Activated CD4-positive, CD25-positive, alpha-beta regulatory T cell treated with anti-CD3 and anti-CD28 coated beads, Interleukin-2, amount 50 U/mL, for 24 hours (primary cell): ENCODE measurements at regions not wholly inside any gene's neighbourhood (a gene's known extent, or its start where the extent isn't known, plus 50 kb on each side); places are given as distances from the start of the nearest gene placed in this dataset.

Experiments
- ATAC-seq, 2 donors: fragments of 150-1000 bp; cut with Tn5 transposase; one replicate each; pipeline ENCODE4 v1.10.0; 2021; ENCODE audit warnings: mild to moderate bottlenecking in 1 of 2, moderate library complexity in 1 of 2

DNA sequence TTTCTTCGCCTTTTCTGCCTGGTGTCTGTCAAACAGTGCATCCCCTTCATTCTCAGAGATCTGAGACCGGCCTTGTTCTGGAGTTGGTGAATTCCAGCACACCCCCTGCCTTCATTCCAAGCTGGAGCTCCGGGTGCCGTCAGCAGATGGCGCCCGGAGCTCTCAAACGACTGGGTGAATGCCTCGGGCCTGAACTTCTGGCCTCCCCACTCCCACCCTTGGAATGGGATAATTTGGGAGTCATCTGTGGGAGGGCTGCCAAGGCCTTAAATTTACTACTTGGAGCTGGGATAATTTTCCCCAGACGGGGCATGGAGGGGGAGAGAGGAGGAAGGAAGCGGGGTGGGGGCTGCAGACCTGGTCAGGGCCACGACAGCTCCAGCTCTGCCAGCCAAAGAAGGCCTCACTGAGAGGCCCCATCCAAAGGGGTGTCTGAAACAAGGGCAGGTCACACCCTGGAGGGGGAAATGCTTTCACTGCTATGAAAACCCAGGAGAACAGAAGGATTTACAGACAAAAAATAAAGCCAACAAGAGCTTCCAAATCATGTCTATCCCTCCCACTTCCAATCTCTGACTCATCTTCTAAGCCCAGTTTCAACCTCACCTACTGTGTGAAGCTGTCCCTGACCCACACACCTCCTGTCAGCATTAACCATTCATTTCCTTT is 187.9 kb downstream of the OPA1 start:
- no peak for ATAC-seq

DNA sequence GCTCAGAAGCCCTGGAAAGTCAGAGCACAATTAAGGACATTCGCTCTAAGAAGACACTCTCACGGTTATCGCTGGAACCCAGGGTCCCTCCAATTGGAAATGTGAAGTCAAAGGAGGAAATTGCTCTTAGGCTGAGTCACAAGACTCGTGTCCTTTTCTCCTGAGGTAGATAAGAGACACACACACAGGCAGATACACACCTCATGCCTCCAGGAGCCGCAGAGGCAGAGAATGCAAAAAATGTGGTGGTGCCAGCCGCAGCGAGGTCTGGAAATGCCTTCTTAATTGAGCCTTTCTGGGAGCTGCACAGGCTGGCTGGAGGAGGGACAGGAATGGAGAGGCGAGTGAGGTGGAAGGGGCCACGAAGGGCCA is 189.3 kb downstream of the OPA1 start:
- ATAC-seq = no peak

DNA sequence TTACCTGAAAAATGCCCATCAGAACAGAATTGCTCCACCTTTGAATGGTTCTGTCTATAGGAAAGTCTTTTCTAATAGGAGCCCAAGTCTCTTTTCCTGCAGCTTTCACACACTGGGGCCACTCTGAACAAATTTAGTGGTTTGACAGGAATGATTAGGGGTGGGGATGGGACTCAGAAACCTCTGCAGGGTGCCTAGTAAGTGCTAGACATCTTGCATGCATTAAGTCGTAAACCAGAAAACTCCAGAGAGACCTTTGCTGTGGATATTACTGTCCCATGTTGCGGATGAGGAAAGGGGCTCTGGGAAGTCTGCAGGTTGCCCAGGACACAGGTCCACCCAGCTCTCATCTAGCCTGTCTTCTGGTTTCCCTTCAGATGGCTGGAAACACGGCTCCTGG is 189.7 kb downstream of the OPA1 start:
- no peak for ATAC-seq

DNA sequence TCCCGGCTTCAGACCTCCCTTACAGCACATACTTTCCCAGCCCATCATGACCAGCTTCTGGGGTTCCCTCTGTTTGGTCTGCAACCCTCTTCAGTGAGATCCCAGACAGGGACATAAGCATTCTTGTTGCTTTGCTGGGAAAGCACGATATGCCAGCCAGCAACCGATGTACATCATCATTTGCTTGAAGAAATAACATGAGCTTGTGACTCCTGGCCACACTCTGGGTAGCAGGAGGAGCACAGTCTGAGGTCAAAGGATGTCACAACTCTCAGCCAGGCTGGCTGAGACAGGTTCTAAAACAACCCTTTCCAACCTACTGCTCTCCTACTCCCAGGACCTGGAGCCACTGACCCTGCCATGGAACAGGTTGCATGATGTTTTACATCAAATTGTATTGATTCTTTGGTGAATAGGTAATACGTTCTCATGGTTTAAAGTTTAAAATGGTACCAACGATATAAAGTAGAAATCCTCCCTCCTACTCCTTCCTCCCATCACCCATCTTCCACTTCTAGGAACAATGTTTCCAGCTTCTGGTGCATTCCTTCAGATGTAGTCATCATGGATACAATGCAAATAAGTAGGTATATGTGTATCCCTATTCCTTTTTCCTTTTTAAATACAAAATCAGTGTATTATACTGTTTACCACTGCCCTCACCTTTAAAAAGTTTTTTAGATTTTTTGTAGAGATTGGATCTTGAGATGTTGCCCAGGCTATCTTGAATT is 190.3 kb downstream of the OPA1 start:
- no peak for ATAC-seq

DNA sequence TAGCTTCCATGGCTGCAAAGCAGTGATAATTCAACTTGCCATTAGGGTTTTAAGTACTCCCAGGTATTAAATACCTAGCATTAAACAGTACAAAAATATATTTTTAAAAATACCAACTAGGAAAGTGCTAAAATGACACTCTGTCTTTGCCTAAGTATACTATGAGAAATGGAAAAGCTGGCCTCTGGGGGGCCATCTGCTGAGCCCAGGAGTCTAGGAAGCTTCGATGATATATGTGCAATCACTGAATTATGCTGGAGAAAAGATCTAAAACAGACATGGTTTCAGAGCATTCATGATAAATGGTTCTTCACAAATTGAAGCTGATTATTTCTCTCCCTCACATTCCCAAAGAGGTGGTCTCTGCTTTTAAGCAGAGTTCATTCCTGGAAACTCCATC is 191.8 kb downstream of the OPA1 start:
- no peak for ATAC-seq

DNA sequence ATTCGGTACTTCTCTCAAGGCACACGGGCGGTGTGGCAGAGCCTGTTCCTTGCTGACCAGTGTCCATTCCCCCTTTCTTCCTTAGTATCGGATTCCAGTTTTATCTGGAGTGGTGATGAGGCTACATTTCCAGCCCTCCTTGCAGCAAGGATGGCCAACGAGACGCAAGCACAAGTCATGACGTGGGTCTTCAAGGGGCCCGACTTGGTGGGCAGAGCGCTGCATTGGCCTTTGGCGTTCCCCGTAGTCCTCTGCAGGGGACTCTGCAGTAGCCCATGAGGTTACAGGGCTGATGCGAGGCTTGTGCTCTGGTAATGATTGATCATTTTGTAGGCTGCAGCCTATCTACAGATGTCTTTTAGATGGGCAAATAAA is 194.5 kb downstream of the OPA1 start:
- ATAC-seq = no peak

DNA sequence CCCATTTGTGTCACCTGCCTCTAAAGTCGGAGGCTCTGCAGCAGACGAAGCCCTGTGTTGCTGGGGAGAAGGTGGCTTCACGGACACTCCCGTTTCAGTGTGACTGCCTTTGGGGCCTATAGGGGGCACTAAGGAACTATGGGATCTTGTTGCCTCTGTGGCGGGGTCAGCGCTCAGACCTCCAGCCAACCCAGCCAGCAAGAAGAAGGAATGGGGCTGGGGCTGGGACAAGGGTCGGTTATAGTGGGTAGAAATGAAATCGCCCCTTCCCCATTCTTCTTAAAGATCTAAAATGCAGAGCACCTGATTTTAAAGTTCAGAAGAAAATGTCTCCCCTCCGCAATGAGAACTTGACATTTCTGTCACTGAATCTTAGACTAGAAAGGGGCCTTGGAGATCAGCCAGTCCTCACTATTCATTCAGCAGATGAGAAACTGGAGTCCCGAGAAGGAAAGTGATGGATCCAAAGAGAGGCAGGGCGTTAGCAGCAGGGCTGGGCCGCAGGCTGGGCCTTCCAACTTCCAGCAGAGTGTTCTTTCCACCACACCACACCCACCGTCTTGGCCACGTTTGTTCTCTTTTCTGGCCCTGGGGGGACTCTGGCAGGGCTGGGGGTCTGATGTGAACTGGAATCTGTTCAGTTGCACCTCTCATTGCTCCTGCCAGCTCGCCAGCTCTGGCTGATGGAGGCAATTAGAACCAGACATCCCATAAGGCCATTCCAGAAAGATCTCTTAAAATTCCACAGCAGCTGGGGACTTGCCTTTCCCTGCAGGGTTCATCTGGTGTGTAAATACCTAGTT is 195.4 kb downstream of the OPA1 start:
- ATAC-seq = no peak

DNA sequence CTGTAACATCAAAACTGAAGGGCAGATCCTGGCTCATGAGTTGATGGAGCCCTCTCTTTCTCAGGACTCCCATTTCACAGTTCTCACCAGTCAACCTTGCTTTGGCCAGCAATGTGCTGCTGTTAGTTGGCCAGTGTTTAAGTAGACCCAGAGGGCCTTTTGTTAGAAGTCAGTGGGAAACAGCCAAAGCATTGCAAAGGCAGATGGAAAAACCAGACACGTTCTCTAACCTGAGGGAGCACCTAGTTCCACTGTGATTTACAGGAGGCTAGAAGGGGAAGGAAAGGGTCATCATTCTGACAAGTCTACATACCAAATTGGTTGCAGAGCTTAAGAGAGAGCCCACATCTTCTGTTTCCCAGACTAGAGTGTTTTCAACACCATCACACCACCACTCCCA is 196.4 kb downstream of the OPA1 start:
- no peak for ATAC-seq

DNA sequence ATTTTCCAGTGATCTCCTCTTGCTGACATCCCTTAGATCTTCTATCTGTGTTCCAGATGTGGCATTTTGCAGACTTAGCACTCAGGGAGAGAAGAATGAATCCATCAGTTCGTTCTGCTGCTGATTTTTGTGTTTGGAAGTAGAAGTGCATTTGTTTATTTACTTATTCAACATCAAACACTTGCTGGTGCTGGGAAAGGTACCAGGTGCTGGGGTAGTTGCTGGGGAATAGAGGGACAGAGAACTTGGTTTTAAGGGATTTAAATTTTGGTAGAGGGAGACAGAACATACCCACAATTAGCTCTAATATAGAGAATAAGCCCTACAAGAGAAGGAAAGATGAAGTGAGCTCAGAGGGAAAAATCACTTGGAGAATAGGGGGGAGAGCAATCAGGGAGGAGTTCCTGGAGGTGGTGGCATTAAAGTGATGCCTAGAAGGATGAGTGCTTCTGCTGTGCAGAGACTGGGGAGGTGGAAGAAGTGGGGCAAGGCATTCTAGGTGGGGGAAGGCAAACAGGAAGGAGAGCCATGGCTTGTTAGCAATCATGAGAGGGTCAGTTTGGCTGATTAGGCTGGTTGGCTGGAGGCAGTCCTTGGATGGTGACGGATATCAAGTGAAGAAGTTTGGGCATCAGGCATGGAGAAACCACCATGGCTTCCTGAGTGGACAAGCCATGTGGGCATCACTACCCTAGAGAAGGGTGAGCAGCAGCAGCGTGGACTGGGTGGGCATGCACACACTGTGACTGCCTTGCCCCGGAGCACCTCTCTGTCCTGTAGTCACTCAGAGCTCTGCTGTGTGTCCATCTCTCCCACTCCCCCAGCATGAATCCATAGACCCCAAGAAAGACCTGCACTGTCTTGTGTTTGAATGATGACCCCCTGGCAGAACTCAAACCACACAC is 197.3 kb downstream of the OPA1 start:
- ATAC-seq = no peak

DNA sequence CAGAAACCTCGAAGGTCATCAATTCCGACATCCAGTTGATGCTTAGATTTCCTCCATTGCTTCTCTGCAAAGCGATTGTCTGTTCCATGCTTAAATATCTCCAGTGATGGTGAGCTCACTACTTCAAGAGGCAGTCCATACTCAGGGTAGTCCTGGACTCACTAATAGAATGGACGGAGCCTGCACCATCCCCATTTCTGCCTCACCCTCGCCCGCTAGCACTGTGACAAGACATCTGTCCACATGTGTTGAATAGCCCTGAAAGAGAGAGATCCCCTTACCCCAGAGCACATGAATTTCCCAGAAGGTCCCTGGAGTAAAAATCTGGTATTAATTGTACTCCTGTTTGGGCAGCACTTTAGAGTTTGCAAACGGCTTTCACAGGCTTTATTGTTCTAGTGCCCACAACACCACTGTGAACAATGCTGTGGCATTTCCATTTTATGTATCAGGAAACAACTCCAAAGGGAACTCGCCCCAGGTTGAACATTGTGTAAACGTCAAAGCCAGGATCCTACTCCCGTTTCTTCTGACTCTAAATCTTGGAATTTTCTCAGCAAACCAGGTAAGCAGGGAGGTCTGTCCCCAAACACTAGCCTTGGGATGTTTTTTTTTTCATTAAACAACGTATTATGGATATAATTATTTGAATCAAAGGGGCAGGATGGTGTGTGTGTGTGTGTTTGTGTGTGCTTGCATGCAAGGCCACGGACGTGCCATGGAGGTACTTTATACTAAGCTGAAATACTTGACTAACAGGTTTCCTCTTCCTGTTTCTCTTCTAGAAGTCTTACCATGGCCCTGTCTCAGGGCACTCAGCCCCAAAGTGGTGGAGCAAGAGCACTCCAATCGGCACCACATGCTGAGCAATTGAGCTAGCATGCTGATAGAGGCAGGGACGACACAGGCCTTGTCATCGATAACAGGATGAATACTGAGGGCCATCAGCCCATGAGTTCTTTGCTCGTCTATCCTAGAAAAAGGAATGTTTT is 198.3 kb downstream of the OPA1 start:
- no peak for ATAC-seq

DNA sequence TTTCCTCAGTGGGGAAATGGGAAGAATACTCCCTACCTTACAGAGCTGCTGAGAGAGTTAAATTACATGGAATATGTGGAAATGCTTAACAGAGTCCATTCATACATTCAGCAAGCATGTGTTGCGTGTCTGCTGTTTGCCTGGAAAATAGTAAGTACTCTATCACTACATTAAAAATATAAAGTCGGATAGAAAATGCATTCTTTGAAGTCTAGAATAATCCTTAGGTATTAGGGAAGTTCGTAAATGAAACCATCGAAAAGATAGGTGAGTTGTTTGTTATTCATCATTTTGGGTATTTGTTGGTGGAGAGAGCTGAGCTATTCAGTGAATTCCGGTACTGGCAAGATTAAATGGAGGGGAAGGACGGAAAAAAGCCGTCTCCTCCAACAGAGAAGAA is 200.1 kb downstream of the OPA1 start:
- no peak for ATAC-seq

DNA sequence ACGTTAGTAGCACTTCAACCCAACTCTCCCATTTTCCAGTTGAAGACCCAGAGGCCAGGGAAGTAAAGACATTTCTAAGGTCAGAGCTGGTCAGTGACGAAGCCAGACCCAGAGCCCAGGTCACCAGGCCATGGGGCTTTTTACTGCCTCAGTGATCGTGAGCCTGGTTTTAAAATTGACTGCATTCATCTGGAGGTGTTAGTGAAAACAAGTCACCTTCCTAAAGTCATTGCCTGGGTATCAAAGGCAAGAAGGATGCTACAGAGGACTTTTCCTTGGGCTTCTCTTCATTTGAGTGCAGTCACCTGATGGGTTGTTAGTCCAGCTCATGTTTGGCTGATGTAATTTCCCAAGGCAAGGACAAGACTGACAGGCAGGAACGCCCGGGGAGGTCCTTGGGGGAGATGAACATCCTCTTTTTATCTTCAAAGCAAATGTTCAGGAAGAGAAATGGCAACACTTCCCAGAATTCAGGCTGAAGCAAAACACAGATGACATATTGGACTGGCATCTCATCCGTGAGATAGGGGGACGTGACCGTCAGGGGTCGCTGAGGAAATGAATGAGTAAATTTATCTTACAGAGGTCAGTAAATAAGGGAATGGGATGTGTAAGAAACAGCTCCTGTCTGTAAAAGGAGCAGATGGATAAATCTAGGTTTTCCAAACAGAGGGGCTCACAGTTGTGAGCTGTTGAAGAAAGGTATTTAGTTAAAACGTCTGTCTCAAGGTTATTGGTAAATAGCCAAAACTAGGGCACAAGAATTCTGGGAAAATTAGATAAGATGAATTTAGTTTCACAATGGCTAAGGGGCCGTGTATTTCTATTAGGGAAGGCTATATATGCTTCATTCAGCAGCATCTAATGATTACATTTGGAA is 201.2 kb downstream of the OPA1 start:
- ATAC-seq = no peak

DNA sequence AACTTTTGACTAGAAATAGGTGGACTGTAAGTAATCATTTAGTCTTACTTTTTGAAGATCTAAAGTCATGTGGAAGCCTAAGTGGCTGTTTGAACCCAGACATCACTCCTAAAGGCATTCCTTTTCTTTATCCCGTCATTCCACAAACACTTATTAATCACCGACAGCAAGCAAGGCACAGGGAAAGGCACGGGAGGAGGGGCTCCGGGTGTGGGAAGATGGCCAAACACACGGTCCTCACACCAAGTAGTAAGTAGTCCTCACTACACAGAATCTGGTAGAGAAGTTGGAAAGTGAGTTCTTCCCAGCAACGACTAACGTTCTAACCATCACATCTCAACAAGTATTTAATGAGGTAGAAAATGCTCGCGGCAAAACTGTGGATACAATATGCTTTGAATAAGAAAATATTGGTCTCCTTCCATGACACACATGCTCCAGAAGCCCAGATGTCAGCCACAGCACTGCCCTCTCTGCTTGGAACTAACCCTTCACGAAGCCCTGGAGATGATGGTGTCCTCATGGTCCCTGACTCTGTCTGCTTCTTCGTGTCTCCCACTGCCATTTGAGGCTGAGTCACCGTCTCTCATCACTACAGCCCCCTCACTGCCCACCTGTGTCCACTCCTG is 202.2 kb downstream of the OPA1 start:
- no peak for ATAC-seq

DNA sequence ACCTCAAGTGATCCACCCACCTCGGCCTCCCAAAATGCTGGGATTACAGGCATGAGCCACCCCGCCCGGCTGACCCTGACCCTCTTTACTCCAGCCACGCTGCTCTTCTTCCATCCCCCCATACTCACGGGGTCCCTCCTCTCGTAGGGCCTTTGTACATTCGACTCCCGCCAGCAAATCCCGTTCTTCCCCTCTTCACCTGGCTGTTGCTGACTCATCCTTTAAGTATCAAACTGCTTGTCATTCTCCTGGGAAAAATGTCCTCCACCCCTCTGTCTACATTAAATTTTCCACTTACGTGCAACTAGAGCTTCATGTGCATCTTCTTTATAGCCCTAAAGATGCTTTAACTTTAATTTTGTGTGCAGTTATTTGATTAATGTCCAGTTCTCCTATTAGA is 203.1 kb downstream of the OPA1 start:
- no peak for ATAC-seq

DNA sequence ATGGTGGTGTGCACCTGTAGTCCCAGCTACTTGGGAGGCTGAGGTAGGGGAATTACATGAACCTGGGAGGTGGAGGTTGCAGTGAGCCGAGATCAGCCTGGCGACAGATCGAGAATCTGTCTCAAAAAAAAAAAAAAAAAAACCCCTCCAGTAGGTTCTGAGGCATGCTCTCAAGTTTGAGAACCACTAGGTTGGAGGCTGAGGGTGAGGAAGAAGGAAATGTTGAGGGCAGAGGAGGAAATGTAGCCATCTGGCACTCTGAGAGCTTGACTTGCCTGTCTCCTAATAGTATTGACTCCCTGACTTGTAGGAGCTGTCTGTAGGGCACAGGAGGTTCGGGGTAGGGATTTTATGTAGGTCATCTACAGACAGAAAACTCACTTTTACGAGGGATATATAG is 204.6 kb downstream of the OPA1 start:
- no peak for ATAC-seq

DNA sequence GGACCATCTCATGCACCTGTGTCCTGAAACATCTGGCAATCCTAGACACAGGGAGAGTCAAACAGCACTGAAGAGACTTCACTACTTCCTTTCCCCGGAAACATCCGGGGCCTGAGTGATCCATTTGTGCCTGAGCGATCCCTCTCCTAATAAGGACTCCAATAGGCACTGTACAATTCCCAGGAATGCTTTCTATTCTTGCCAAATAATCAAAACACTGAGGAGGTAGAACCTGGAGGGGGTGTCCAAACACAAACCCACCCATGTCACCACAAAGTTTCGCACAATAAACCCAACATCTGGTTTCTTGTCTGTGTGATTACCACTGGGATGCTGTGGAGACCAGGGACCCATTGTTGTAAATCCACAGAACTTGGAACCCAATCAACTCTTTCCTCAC is 205.0 kb downstream of the OPA1 start:
- no peak for ATAC-seq

DNA sequence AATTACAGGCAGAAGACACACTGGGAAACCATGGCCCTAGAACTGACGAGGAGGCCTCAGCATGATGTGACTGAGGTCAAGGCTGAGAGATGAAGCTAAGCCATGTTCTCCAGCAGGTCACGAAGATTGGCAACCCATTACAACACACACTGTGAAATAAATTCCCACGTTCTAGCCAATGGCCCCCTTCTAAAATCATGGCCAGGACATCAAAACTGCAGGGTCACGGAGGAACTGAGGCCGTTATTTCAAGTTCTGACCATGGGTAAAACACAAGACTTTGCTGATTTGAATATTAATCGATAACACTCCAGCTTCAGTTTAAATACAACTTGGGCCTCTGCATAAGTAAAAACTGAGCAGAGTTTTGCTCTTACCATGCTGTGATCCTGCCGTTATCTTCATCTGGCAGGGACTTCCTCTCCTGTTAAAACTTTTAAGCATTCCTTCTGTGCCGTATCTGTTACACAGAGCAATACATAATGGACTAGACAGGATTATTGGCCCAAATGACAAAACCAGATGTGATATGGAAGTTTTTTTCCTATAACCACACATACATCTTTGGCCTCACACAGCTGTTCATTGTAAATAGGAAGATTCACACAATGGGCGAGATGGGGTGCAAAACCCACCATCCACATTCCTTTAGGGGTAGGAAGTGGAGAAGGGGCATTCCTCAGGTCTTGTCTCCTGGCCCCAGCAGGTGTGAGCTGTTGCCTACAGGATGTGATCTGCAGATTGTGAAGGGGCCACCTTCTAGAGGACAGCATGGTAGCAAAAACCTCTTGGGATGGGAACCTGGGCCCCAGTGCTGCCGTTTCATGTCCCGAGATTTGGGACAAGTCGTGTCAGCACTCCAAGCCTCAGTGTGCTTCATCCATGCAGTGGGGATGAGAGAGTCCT is 207.4 kb downstream of the OPA1 start:
- ATAC-seq = no peak

DNA sequence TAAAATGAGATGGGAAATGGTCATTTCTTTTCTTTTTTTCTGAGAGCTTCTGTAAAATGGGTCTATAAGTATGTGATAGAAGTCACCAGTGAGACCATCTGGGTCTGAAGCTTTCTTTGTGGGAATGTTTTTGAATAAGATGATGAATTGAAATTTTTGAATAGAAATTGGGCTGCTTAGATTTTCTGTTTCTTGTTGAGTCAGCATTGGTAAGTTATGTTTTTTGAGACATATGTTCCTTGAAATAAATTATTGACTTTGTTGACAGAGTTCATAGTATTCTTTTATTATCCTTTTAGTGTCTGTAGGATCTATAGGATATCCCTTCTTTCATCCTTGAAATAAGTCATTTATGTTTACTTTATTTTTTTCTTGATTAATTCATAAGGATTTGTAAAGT is 208.1 kb downstream of the OPA1 start:
- no peak for ATAC-seq

DNA sequence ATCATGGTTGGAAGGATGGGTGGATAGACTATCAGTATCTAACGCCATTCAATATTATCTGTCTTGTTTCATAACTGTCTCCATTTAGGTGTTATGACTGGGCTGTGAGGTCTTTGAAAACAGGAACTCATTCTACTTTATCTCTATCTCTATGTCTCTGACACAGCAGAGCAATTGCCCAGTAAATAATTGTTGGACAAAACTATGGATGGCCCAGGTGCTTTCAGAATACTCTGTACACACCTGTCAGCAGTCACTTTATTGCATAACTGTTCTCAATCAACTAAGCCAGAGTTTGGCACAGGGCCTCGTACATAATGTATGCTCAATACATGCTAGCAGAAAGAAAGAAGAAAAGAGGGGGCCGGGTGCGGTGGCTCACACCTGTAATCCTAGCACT is 210.3 kb downstream of the OPA1 start:
- no peak for ATAC-seq
